ENCODE measurements at regions not wholly inside any gene's neighbourhood (a gene's known extent, or its start where the extent isn't known, plus 50 kb on each side); places are given as distances from the start of the nearest gene placed in this dataset.

DNA sequence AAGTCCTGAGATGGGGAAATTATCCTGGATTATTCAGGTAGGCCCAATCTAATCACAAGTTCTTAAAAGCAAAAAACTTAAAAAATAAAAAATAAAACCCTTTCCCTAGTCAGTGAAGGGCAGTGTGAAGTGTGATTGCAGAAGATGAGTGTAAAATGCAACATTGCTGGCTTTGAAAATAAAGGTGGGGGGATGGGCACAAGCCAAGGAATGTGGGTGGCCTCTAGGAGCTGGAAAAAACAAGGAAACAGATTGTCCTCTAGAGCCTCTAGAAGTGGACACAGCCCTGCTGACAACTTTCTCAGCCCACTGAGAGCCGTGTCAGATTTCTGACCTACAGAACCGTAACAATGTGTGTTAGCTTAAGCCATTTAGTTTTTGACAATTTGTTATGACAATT, 184.3 kb upstream of the HNRNPA3 start:
- TF ChIP-seq, protein P1, sequence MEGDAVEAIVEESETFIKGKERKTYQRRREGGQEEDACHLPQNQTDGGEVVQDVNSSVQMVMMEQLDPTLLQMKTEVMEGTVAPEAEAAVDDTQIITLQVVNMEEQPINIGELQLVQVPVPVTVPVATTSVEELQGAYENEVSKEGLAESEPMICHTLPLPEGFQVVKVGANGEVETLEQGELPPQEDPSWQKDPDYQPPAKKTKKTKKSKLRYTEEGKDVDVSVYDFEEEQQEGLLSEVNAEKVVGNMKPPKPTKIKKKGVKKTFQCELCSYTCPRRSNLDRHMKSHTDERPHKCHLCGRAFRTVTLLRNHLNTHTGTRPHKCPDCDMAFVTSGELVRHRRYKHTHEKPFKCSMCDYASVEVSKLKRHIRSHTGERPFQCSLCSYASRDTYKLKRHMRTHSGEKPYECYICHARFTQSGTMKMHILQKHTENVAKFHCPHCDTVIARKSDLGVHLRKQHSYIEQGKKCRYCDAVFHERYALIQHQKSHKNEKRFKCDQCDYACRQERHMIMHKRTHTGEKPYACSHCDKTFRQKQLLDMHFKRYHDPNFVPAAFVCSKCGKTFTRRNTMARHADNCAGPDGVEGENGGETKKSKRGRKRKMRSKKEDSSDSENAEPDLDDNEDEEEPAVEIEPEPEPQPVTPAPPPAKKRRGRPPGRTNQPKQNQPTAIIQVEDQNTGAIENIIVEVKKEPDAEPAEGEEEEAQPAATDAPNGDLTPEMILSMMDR (IDR thresholded peaks at IDR 0.05; ENCODE audit: low read depth, low read length, missing input control) = no peak
- TF ChIP-seq FOXA1 (IDR thresholded peaks at IDR 0.05) = no peak
- no peak for TF ChIP-seq SP1 (IDR thresholded peaks at IDR 0.05)
- TF ChIP-seq NR2F2 (IDR thresholded peaks at IDR 0.05) = no peak
- TF ChIP-seq, protein P2, sequence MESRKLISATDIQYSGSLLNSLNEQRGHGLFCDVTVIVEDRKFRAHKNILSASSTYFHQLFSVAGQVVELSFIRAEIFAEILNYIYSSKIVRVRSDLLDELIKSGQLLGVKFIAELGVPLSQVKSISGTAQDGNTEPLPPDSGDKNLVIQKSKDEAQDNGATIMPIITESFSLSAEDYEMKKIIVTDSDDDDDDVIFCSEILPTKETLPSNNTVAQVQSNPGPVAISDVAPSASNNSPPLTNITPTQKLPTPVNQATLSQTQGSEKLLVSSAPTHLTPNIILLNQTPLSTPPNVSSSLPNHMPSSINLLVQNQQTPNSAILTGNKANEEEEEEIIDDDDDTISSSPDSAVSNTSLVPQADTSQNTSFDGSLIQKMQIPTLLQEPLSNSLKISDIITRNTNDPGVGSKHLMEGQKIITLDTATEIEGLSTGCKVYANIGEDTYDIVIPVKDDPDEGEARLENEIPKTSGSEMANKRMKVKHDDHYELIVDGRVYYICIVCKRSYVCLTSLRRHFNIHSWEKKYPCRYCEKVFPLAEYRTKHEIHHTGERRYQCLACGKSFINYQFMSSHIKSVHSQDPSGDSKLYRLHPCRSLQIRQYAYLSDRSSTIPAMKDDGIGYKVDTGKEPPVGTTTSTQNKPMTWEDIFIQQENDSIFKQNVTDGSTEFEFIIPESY (IDR thresholded peaks at IDR 0.05) = no peak
- no peak for TF ChIP-seq JUND (IDR thresholded peaks at IDR 0.05)
- no peak for TF ChIP-seq YY1 (IDR thresholded peaks at IDR 0.05)
- TF ChIP-seq REST (IDR thresholded peaks at IDR 0.05) = no peak
- no peak overlapping the region for H3K4me3 ChIP-seq (ENCODE audit: low read depth in 1 of 3, low read length in 3 of 3)
- no peak overlapping the region for H3K9ac ChIP-seq (ENCODE audit: low read depth in 1 of 2, low read length in 2 of 2)
- H3K9me3 ChIP-seq (ENCODE audit: control insufficient read depth in 4 of 4, low read length in 3 of 4) = no peaks in the 10 kb centered on the region
- 97% methylated on average over 2 of the region's 2 CpGs for WGBS
- H3K27me3 ChIP-seq (ENCODE audit: control insufficient read depth in 4 of 4, insufficient read depth in 4 of 4, low read length in 3 of 4) = peaks cover 0 to 3% (median 0%) of the 10 kb centered on the region in 4 donors
- H3K36me3 ChIP-seq (ENCODE audit: control insufficient read depth in 4 of 4, insufficient read depth in 3 of 4, low read depth in 1 of 4, low read length in 3 of 4) = no peaks in the 10 kb centered on the region
- no peak overlapping the region for H3K27ac ChIP-seq (ENCODE audit: low read depth in 1 of 2, low read length in 2 of 2)
- DNase-seq (ENCODE audit: low spot score) = no peak
- H3K4me1 ChIP-seq (ENCODE audit: control insufficient read depth in 4 of 4, insufficient read depth in 4 of 4, low read length in 3 of 4) = no peaks in the 10 kb centered on the region

DNA sequence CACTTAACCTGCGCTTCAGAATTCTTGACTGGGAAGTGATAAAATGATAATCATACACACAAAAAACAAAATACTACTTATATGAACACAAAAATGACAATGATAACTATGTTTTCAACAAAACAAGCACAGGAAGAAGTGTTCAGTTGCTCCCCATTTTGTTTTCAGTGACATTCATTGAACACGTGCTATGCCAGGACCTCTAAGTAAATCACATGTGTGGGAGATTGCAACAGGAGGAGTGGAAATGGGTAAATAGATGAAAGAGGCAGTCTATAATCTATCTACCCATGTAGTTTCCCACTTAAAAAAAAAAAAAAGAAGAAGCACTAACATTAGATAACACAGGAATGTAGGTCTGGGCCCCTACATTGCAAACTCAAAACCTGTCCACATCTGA, 183.5 kb upstream of the HNRNPA3 start:
- Histone ChIP-seq H3K4me1 (ENCODE audit: control insufficient read depth in 4 of 4, insufficient read depth in 4 of 4, low read length in 3 of 4) (no peaks in the 10 kb centered on the region), H3K36me3 (ENCODE audit: control insufficient read depth in 4 of 4, insufficient read depth in 3 of 4, low read depth in 1 of 4, low read length in 3 of 4) (no peaks in the 10 kb centered on the region), H3K27ac (ENCODE audit: low read depth in 1 of 2, low read length in 2 of 2) (no peak overlapping the region), H3K4me3 (ENCODE audit: low read depth in 1 of 3, low read length in 3 of 3) (no peak overlapping the region), H3K9ac (ENCODE audit: low read depth in 1 of 2, low read length in 2 of 2) (no peak overlapping the region), H3K27me3 (ENCODE audit: control insufficient read depth in 4 of 4, insufficient read depth in 4 of 4, low read length in 3 of 4) (peaks cover 0 to 3% (median 0%) of the 10 kb centered on the region in 4 donors), H3K9me3 (ENCODE audit: control insufficient read depth in 4 of 4, low read length in 3 of 4) (no peaks in the 10 kb centered on the region)
- WGBS = 75% methylated on average over 2 of the region's 2 CpGs
- DNase-seq (ENCODE audit: low spot score) = no peak
- TF ChIP-seq YY1 (IDR thresholded peaks at IDR 0.05) (no peak), FOXA2 (IDR thresholded peaks at IDR 0.05) (no peak), FOXA1 (IDR thresholded peaks at IDR 0.05) (no peak)

GRCh38 chr2:177029501-177029900, 183.1 kb upstream of the HNRNPA3 start:
- WGBS = 40% methylated on average over 2 of the region's 2 CpGs
- DNase-seq (ENCODE audit: low spot score) = no peak
- no peak overlapping the region for H3K27ac ChIP-seq (ENCODE audit: low read depth in 1 of 2, low read length in 2 of 2)
- TF ChIP-seq RXRA (IDR thresholded peaks at IDR 0.05) (no peak), REST (IDR thresholded peaks at IDR 0.05) (no peak), JUND (IDR thresholded peaks at IDR 0.05) (no peak), HNF4G (IDR thresholded peaks at IDR 0.05) (no peak)
- TF ChIP-seq, protein P1 (IDR thresholded peaks at IDR 0.05; ENCODE audit: low read depth, low read length, missing input control) = no peak
- TF ChIP-seq, protein P2 (IDR thresholded peaks at IDR 0.05) = no peak

More at GRCh38 chr2:177029501-177029900, 183.1 kb upstream of the HNRNPA3 start:
- H3K9me3 ChIP-seq (ENCODE audit: control insufficient read depth in 4 of 4, low read length in 3 of 4) = no peaks in the 10 kb centered on the region
- H3K4me1 ChIP-seq (ENCODE audit: control insufficient read depth in 4 of 4, insufficient read depth in 4 of 4, low read length in 3 of 4) = no peaks in the 10 kb centered on the region
- H3K36me3 ChIP-seq (ENCODE audit: control insufficient read depth in 4 of 4, insufficient read depth in 3 of 4, low read depth in 1 of 4, low read length in 3 of 4) = no peaks in the 10 kb centered on the region
- peaks cover 0 to 3% (median 0%) of the 10 kb centered on the region in 4 donors for H3K27me3 ChIP-seq (ENCODE audit: control insufficient read depth in 4 of 4, insufficient read depth in 4 of 4, low read length in 3 of 4)
- no peak overlapping the region for H3K9ac ChIP-seq (ENCODE audit: low read depth in 1 of 2, low read length in 2 of 2)
- H3K4me3 ChIP-seq (ENCODE audit: low read depth in 1 of 3, low read length in 3 of 3) = no peak overlapping the region
